K562 (cell line): ENCODE measurements at regions not wholly inside any gene's neighbourhood (a gene's known extent, or its start where the extent isn't known, plus 50 kb on each side); places are given as distances from the start of the nearest gene placed in this dataset.

Experiments used
- ATAC-seq: fragments of 200-7000 bp; cut with Tn5 transposase; 3 replicates; pipeline ENCODE4 v1.9.1; 2020; ENCODE audit warnings: moderate library complexity
- BruUV-seq: library from RNA; stranded (reverse); fragments of 400-500 nt; replicated peaks from 2 replicates; lab custom pipeline; 2021; lab: Mats Ljungman, UMichigan
- CTCF ChIA-PET: fragments of 300-600 bp; formaldehyde crosslinking; extraction: SDS; loops from one replicate; lab custom pipeline; 2021; ENCODE audit warnings: low intra/inter-chr PET ratio; lab: Yijun Ruan, JAX
- POLR2A ChIA-PET: fragments of 300-600, 350-650 bp; sonication (Branson Sonifier 250); formaldehyde crosslinking; extraction: SDS; loops from one replicate; lab custom pipeline; 2021; ENCODE audit warnings: antibody characterized with exemption, inconsistent platforms; lab: Yijun Ruan, JAX
- DNase-seq, 4 experiments: peaks; one replicate each; pipeline versions ENCODE4 v3.0.0 to v3.0.0-alpha.2; 2011 to 2018; ENCODE audit warnings: low spot score in 3 of 4, mixed read lengths in 3 of 4; ENCODE audit errors: extremely low read depth in 1 of 4
- FAIRE-seq: peaks from 2 replicates; lab custom pipeline; 2011; peaks lifted over from hg19 to GRCh38; lab: Jason Lieb, UNC
- H2AFZ ChIP-seq: 2 replicates; pipeline ENCODE4 v1.6.0; 2011; ENCODE audit warnings: low read depth, low read length, control low read depth, inconsistent platforms
- H3K27ac ChIP-seq: fragments of 200-600 bp; 3 replicates; pipeline ENCODE4 v1.8.0; 2011; ENCODE audit warnings: low read depth, mild to moderate bottlenecking, control low read depth, inconsistent platforms, low read length, moderate library complexity, mixed read lengths; ENCODE audit errors: extremely low read depth
- H3K27me3 ChIP-seq, 2 experiments: fragments of 300-600 bp in 1 of 2; 2 replicates in 1 of 2; 3 replicates in 1 of 2; pipeline versions ENCODE4 v1.6.0 to v1.8.0; 2011; ENCODE audit warnings: inconsistent platforms in 2 of 2, low read length in 2 of 2, mild to moderate bottlenecking in 1 of 2, mixed read lengths in 1 of 2, moderate library complexity in 1 of 2; ENCODE audit not compliant: control insufficient read depth in 2 of 2, insufficient read depth in 2 of 2
- H3K36me3 ChIP-seq: fragments of 300-600 bp; 3 replicates; pipeline ENCODE4 v1.8.0; 2011; ENCODE audit warnings: mild to moderate bottlenecking, low read length, inconsistent platforms; ENCODE audit not compliant: control insufficient read depth, insufficient read depth
- H3K4me1 ChIP-seq, 2 experiments: fragments of 200-600 bp in 1 of 2; replicated peaks in 1 of 2; 2 replicates in 1 of 2; 3 replicates in 1 of 2; pipeline versions ENCODE4 v1.5.1 to v1.8.0; 2011; ENCODE audit warnings: inconsistent platforms in 2 of 2, low read length in 2 of 2, mild to moderate bottlenecking in 1 of 2, mixed read lengths in 1 of 2, moderate library complexity in 1 of 2; ENCODE audit not compliant: control insufficient read depth in 2 of 2, insufficient read depth in 2 of 2
- H3K4me2 ChIP-seq: 2 replicates; pipeline ENCODE4 v1.6.1; 2011; ENCODE audit warnings: low read length, control low read depth, inconsistent platforms, mixed read lengths; ENCODE audit not compliant: insufficient read depth
- H3K4me3 ChIP-seq: fragments of 200-600 bp; sonication (generic), shearing (Covaris generic); 2 replicates; pipeline ENCODE4 v1.5.1; 2016; ENCODE audit warnings: control low read depth, inconsistent platforms
- H3K79me2 ChIP-seq: fragments of 200-600 bp; 3 replicates; pipeline ENCODE4 v1.8.0; 2011; ENCODE audit warnings: low read length, inconsistent platforms; ENCODE audit not compliant: control insufficient read depth, insufficient read depth
- H3K9ac ChIP-seq, 2 experiments: 2 replicates each; pipeline versions ENCODE4 v1.6.0 to v1.6.1; 2011; ENCODE audit warnings: low read depth in 2 of 2, low read length in 2 of 2, control low read depth in 1 of 2, inconsistent platforms in 1 of 2, mild to moderate bottlenecking in 1 of 2, mixed read lengths in 1 of 2; ENCODE audit not compliant: insufficient read depth in 1 of 2
- H3K9me1 ChIP-seq: one replicate; pipeline ENCODE4 v1.6.0; 2011; ENCODE audit warnings: inconsistent platforms, mild to moderate bottlenecking, low read length, moderate library complexity; ENCODE audit not compliant: control insufficient read depth, insufficient read depth
- H3K9me3 ChIP-seq: replicated peaks from 2 replicates; pipeline ENCODE4 v1.5.1; 2011; ENCODE audit warnings: low read depth, low read length, inconsistent platforms; ENCODE audit not compliant: control insufficient read depth, insufficient read depth
- H4K20me1 ChIP-seq: replicated peaks from 2 replicates; pipeline ENCODE4 v1.6.1; 2011; ENCODE audit warnings: low read length, inconsistent platforms, mixed read lengths; ENCODE audit not compliant: control insufficient read depth, insufficient read depth
- CCNT2 ChIP-seq: IDR thresholded peaks from 2 replicates; pipeline ENCODE4 v1.6.1; 2011; ENCODE audit warnings: borderline replicate concordance, low read depth, mild to moderate bottlenecking, moderate library complexity, mixed read lengths, low read length; ENCODE audit not compliant: insufficient read length; ENCODE audit errors: extremely low read depth
- ELF2 ChIP-seq: fragments of 250-450 bp; sonication (Bioruptor Pico); IDR thresholded peaks from 2 replicates; pipeline ENCODE4 v1.5.0; 2021; ENCODE audit warnings: mild to moderate bottlenecking
- ETS2 ChIP-seq: IDR thresholded peaks from 2 replicates; pipeline ENCODE4 v1.6.1; 2016; ENCODE audit warnings: borderline replicate concordance, missing genetic modification characterization, mild to moderate bottlenecking, moderate library complexity, missing compliant biosample characterization; ENCODE audit not compliant: poor library complexity, severe bottlenecking
- FOXJ3 ChIP-seq: sonication (generic); formaldehyde crosslinking; IDR thresholded peaks from 2 replicates; pipeline ENCODE4 v1.4.0; 2020; ENCODE audit warnings: mild to moderate bottlenecking, missing genetic modification reagents
- HOXB6 ChIP-seq: fragments of 250-450 bp; sonication (Bioruptor Pico); IDR thresholded peaks from 2 replicates; pipeline ENCODE4 v1.5.1; 2022; ENCODE audit warnings: mild to moderate bottlenecking, borderline replicate concordance
- KLF10 ChIP-seq: fragments of 250-450 bp; sonication (Bioruptor Pico); IDR thresholded peaks from 2 replicates; pipeline ENCODE4 v1.6.1; 2021; ENCODE audit warnings: matching md5 sums
- KLF6 ChIP-seq: fragments of 250-450 bp; sonication (Bioruptor Pico); IDR thresholded peaks from 2 replicates; pipeline ENCODE4 v1.4.0; 2020; ENCODE audit warnings: mild to moderate bottlenecking, moderate library complexity, borderline replicate concordance
- MIER1 ChIP-seq: fragments of 450-650 bp; IDR thresholded peaks from 2 replicates; pipeline ENCODE4 v1.6.1; 2016; ENCODE audit warnings: antibody characterized with exemption, mild to moderate bottlenecking, low read depth
- MTF1 ChIP-seq: fragments of 250-450 bp; sonication (Bioruptor Pico); IDR thresholded peaks from 2 replicates; pipeline ENCODE4 v1.9.0; 2021; ENCODE audit warnings: moderate library complexity, mild to moderate bottlenecking, inconsistent platforms, borderline replicate concordance
- PHF20 ChIP-seq: fragments of 450-650 bp; IDR thresholded peaks from 2 replicates; pipeline ENCODE4 v1.6.1; 2018; ENCODE audit not compliant: partially characterized antibody
- ZEB2 ChIP-seq: fragments of 450-650 bp; IDR thresholded peaks from 2 replicates; pipeline ENCODE4 v1.6.1; 2016
- ZNF143 ChIP-seq: sonication (generic); formaldehyde crosslinking; IDR thresholded peaks from 2 replicates; pipeline ENCODE4 v1.9.0; 2022; ENCODE audit warnings: mild to moderate bottlenecking, missing genetic modification reagents
- WGBS: fragments of 100-300 bp; shearing (Covaris generic); methylation state at CpG from one replicate; pipeline ENCODE4 v1.1.6; 2016; ENCODE audit warnings: low coverage, mixed read lengths; ENCODE audit not compliant: insufficient coverage; ENCODE audit errors: missing lambda C conversion rate; 5-methylcytosine and 5-hydroxymethylcytosine counted together
- in situ Hi-C: fragments of 300-500 bp; cut with MboI; formaldehyde crosslinking; loops from 4 replicates; pipeline ENCODE4 v1.15.0; 2018; ENCODE audit warnings: inconsistent platforms, mixed read lengths
- intact Hi-C: fragments of 100-400 bp; cut with micrococcal nuclease; formaldehyde crosslinking; loops from 2 replicates; pipeline ENCODE4 v1.14.2; 2022

DNA sequence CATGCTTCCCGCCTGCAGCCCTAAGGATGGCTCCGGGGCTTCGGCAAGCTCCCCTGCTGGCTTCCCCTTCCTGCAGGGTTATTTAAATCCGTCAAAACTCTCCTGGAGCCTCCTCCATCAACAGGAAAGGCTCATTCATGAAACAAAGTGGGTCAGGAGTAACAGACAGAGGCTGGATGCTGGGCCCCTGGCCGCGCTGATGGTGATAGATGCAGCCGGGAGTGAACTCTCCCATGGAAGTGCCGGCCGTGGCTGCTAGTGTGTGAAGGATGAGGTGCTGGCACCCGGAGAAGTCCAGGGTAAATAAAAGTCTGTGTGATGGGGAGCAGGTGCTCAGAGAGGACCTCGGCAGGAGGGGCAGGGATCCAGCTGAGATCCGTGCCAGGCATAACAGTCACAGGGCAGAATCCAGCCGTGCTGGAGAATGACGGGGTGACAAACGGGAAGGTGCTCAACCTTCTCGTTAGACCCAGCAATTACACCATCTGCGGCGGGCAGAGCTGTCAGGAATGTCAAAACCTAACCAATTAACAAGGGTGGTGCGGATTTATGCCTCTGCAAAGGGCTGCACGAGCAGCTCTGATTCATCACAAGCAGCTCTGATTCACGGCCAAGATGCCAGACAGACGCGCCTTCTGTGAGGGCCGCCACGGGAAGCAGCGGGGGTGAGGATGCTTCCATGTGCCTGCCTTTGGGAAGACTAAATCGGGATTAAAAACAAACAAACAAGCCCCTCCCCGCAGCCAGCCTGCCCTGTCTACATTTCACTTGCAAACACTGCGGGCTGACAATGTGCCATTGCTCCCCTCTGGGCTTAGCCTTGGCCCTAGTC is 55.6 kb downstream of the SYNE3 start:
- POLR2A ChIA-PET: interaction anchor here (0.9 kb wide), 1 partner anchor 17 kb away, joined by 3 read pairs; no protein-coding TSS in a partner anchor
- Histone ChIP-seq H3K27me3 (peaks cover 10 to 38% of the 10 kb centered on the region in 2 experiments; a peak in 4 of 5 replicates), H4K20me1 (no peaks in the 10 kb centered on the region), H3K9ac (no peak overlapping the region), H2AFZ (no peak overlapping the region), H3K9me1 (no peaks in the 10 kb centered on the region), H3K79me2 (no peaks in the 10 kb centered on the region), H3K4me3 (no peak overlapping the region), H3K36me3 (no peaks in the 10 kb centered on the region), H3K9me3 (no peaks in the 10 kb centered on the region), H3K4me2 (no peak overlapping the region), H3K27ac (no peak overlapping the region), H3K4me1 (peaks cover 0 to 1% of the 10 kb centered on the region in 2 experiments; a peak in 1 of 5 replicates)
- TF ChIP-seq PHF20: no peak
- TF ChIP-seq ZEB2: no peak
- no peak for TF ChIP-seq MIER1
- no peak for TF ChIP-seq MTF1 (CRISPR knock-in tag)
- TF ChIP-seq KLF6 (CRISPR knock-in tag): no peak
- DNase-seq (no peak), ATAC-seq (no peak), FAIRE-seq (no peak)
- CTCF ChIA-PET: no interaction called here
- no TSS peak for BruUV-seq
- in situ Hi-C loops (no loop called here), intact Hi-C loops (no loop called here)
- 8% methylated on average over 28 of the region's 29 CpGs for WGBS

DNA sequence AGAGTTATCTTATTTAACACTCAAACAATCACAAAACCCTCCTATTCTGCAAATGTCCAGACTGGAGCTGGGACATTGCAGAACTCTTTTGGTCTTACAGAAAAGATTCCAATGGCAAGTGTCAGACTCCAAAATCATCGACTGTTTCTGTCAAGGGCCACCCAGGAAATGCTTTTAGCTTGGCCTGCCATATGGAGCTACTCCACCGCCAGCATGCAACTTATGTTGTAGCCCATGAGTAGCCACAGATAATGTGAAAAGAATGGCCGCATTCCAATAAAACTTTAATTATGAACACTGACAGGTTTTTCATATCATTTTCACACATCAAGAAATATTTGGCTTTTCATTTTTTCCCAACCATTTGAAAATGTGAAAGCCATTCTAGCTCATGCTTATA is 57.5 kb downstream of the SYNE3 start:
- no peak overlapping the region for H3K27ac ChIP-seq
- DNase-seq: no peak
- CTCF ChIA-PET: no interaction called here
- no peak for TF ChIP-seq ELF2 (CRISPR knock-in tag)
- TF ChIP-seq ETS2: no peak
- no peak for TF ChIP-seq HOXB6
- TF ChIP-seq MTF1 (CRISPR knock-in tag): no peak
- no peak for TF ChIP-seq ZNF143 (CRISPR knock-in tag)
- TF ChIP-seq KLF10 (CRISPR knock-in tag): no peak
- TF ChIP-seq FOXJ3 (CRISPR knock-in tag): no peak
- no peak for TF ChIP-seq CCNT2
- TF ChIP-seq, all 486 proteins: peak for 0
- POLR2A ChIA-PET: interaction anchor here (0.6 to 1.3 kb wide), 4 partner anchors 9 to 492 kb away, joined by 3 to 4 read pairs (median 4); no protein-coding TSS in a partner anchor
- Histone ChIP-seq H3K9me3 (no peaks in the 10 kb centered on the region), H3K79me2 (no peaks in the 10 kb centered on the region), H3K4me3 (no peak overlapping the region), H2AFZ (no peak overlapping the region), H3K4me2 (no peak overlapping the region), H3K27me3 (peaks cover 10 to 43% of the 10 kb centered on the region in 2 experiments; a peak in 4 of 5 replicates), H3K4me1 (no peaks in the 10 kb centered on the region; a peak in 1 of 5 replicates), H3K9me1 (no peaks in the 10 kb centered on the region), H3K36me3 (no peaks in the 10 kb centered on the region), H3K9ac (no peak overlapping the region), H4K20me1 (no peaks in the 10 kb centered on the region)
- FAIRE-seq (no peak), ATAC-seq (no peak)
- in situ Hi-C loops (no loop called here), intact Hi-C loops (no loop called here)
- 9% methylated on average over 3 of the region's 3 CpGs for WGBS
- BruUV-seq: no TSS peak
